AG08396 (cell line): ENCODE measurements at regions not wholly inside any gene's neighbourhood (a gene's known extent, or its start where the extent isn't known, plus 50 kb on each side); places are given as distances from the start of the nearest gene placed in this dataset.

Source experiments
- DNase-seq: peaks from one replicate; pipeline ENCODE4 v3.0.0; 2012; ENCODE audit warnings: low spot score, mixed read lengths

- no peak for DNase-seq
Measured at GRCh38 chr11:92919048-92919447, 50.4 kb upstream of the MTNR1B start.
